IPS-15b (cell line): ENCODE measurements at regions not wholly inside any gene's neighbourhood (a gene's known extent, or its start where the extent isn't known, plus 50 kb on each side); places are given as distances from the start of the nearest gene placed in this dataset.
"Not testable (repeated sequence)": the region's sequence is repeated elsewhere in the genome, so short reads cannot be mapped to it uniquely, and the experiment has no call there.

Experiments
- H3K27me3 ChIP-seq: one replicate; pipeline ENCODE4 v1.6.1; 2013; ENCODE audit warnings: low read length; ENCODE audit not compliant: control insufficient read depth, insufficient read depth
- H3K36me3 ChIP-seq: one replicate; pipeline ENCODE4 v1.6.1; 2013; ENCODE audit warnings: low read length; ENCODE audit not compliant: control insufficient read depth, insufficient read depth
- H3K4me1 ChIP-seq: one replicate; pipeline ENCODE4 v1.6.1; 2013; ENCODE audit warnings: mild to moderate bottlenecking, low read length; ENCODE audit not compliant: control insufficient read depth, insufficient read depth
- H3K4me3 ChIP-seq: one replicate; pipeline ENCODE4 v1.5.1; 2013; ENCODE audit warnings: low read depth, low read length
- H3K9ac ChIP-seq: one replicate; pipeline ENCODE4 v1.6.1; 2013; ENCODE audit warnings: low read depth, mild to moderate bottlenecking, low read length
- H3K9me3 ChIP-seq: one replicate; pipeline ENCODE4 v1.6.1; 2013; ENCODE audit warnings: mild to moderate bottlenecking, low read length; ENCODE audit not compliant: control insufficient read depth, insufficient read depth

DNA sequence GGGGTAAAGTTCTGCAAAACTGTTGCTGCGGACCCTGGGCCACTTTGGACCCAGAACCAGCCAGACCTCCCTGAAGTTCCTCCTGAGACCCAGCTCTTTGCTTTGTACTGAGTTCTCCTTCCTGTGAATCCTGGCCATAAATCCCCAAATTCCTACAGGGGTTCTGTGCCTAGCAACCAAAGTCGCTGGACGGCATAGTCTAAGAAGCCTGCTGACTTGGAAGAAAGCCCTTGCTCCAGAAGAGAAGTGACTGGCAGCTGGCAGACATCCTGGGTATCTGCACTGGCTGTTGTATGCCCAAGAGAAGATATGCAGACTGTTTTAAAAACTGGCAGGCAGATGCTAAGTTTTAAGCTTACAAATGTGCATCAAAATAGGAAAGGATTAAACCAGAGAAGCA is 99.9 kb upstream of the SLC24A4 start:
- no peaks in the 10 kb centered on the region for H3K27me3 ChIP-seq
- H3K4me1 ChIP-seq, result no peaks in the 10 kb centered on the region
- H3K4me3 ChIP-seq, result no peak overlapping the region
- no peak overlapping the region for H3K9ac ChIP-seq
- H3K36me3 ChIP-seq, result no peaks in the 10 kb centered on the region
- H3K9me3 ChIP-seq, result no peaks in the 10 kb centered on the region

DNA sequence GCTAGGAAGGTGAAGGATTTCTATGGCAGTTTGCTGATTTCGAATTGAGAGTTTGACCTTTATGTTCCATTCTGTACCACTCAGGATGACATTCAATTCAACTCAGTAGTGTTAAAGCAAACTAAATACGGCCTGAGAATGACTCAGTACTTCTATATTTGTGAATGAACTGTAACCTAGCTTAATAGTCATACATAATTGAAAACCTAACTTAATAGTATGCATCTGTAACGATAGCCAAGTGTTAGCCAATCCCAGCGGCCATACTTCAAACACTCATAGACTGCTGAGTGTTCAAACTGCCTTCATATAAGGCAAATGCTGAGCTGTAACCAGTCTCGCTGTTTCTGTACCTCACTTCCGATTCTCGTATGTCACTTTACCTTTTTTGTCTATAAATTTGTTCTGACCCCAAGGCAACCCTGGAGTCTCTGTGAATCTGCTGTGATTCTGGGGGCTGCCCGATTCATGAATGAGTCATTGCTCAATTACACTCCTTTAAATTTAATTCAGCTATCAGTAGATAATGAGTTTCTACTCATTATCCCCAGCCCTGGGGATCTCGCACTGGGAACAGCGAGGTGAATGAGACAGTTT is 98.5 kb upstream of the SLC24A4 start:
- Histone ChIP-seq H3K4me3 (no peak overlapping the region), H3K9me3 (no peaks in the 10 kb centered on the region), H3K27me3 (no peaks in the 10 kb centered on the region), H3K9ac (no peak overlapping the region), H3K36me3 (no peaks in the 10 kb centered on the region), H3K4me1 (no peaks in the 10 kb centered on the region)

DNA sequence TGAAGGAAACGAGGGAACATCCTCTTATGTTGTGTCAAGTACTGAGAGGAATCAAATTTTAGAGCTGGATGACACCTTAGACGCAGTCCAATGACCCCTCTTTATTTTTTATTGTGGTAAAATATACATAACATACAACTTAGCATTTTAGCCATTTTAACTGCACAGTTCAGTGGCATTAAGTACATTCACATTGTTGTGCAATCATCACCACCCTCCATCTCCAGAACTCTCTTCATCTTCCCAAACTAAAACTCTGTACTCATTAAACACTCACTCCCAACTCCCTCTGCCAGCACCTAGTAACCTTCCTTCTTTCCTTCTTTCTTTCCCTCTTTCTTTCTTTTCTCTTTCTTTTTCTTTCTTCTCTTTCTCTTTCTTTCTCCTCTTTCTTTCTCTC is 97.2 kb upstream of the SLC24A4 start:
- no peaks in the 10 kb centered on the region for H3K9me3 ChIP-seq
- no peak overlapping the region for H3K4me3 ChIP-seq
- no peaks in the 10 kb centered on the region for H3K4me1 ChIP-seq
- H3K36me3 ChIP-seq, result no peaks in the 10 kb centered on the region
- H3K9ac ChIP-seq, result no peak overlapping the region
- no peaks in the 10 kb centered on the region for H3K27me3 ChIP-seq

DNA sequence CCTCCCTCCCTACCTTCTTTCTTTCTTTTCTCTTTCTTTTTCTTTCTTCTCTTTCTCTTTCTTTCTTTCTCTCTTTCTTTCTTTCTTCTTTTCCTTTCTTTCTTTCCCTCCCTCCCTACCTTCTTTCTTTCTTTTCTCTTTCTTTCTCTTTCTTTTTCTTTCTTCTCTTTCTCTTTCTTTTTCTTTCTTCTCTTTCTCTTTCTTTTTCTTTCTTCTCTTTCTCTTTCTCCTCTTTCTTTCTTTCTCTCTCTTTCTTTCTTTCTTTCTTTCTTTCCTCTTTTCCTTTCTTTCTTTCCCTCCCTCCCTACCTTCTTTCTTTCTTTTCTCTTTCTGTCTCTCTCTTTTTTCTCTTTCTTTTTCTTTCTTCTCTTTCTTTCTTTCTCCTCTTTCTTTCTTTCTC is 96.8 kb upstream of the SLC24A4 start:
- not testable (repeated sequence) for H3K4me3 ChIP-seq, H3K27me3 ChIP-seq, H3K9ac ChIP-seq, H3K9me3 ChIP-seq, H3K4me1 ChIP-seq, H3K36me3 ChIP-seq

DNA sequence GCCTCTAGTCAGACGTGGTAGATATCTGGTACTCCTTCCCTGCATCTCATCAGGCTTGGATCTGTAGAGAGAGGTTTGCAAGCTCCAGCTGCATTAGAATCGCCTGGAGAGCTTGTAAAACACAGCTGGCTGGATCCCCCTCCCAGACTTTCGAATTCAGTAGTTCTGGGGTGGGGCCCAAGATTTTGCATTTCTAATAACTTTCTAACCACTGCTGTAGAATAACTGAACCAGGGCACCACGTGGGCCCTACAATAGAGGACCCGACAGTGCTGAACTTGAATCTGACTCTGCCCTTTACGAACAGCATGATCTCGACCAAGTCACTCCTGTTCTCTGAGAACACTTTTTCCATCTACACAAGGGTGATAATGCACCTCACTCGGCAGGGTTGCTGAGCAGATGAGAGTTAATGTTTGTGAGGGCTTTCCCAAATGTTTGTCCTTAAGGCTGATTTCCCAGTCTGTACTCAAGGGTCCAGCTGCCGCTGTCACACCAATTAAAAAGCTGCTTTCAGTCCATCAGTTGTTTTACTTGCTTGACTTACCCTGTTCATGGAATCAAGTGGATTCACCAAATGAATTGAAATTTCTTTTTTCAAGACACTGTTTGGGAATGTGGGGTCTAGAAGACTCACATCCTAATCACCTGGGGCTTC is 86.6 kb upstream of the SLC24A4 start:
- no peaks in the 10 kb centered on the region for H3K4me1 ChIP-seq
- H3K36me3 ChIP-seq, result no peaks in the 10 kb centered on the region
- no peaks in the 10 kb centered on the region for H3K27me3 ChIP-seq
- peaks cover 3% of the 10 kb centered on the region for H3K9me3 ChIP-seq
- no peak overlapping the region for H3K4me3 ChIP-seq
- H3K9ac ChIP-seq, result no peak overlapping the region

DNA sequence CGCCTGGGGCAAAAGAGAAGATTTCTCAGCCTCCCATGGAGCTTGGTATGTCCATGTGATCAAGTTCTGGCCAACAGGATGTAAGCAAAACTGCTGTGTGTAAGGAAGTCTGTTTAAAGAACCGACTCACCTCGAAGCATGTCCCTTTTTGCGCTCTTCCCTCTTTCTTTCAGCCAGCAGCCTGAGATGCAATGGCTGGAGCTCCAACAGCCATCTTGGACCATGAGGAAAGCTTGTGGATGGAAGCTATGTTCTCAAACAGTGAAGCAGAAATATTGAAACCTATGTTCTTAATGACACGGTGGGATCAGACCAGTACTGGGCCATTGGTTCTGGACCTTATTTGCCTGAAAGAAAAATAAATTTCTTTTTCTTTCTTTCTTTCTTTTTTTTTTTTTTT is 82.3 kb upstream of the SLC24A4 start:
- H3K36me3 ChIP-seq, result peaks cover 3% of the 10 kb centered on the region
- H3K27me3 ChIP-seq, result no peaks in the 10 kb centered on the region
- H3K9me3 ChIP-seq, result peaks cover 12% of the 10 kb centered on the region
- no peak overlapping the region for H3K9ac ChIP-seq
- no peaks in the 10 kb centered on the region for H3K4me1 ChIP-seq
- H3K4me3 ChIP-seq, result no peak overlapping the region

DNA sequence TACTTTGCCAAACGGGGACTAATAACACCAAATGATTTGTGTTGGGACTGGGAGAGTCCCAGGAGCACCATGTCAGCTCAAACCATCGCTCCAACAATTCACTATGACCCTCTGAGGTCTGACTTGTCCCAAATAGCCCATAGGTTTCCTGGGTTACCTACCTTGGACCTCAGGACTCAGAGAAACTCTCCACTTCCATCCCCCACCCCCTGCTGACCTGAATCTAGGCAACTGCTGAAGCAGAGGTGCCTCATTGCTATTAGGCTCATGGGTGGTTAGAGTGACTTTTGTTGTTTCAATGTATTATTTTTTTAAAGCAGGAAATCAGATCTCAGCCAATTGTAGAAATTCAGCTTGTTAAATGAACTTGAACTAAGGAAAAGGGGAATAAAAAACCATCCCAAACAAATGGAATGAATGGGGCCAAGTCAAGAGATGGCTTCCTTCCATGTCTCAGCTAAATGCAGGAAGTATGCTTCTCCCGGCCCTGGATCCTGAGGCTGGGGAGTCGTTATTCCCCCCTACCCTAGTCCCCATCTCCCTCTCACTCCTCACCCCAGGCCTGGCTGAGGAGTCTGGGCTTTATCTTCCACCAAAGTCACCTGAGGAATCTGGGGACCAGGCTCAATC is 80.9 kb upstream of the SLC24A4 start:
- Histone ChIP-seq H3K27me3 (no peaks in the 10 kb centered on the region), H3K4me3 (no peak overlapping the region), H3K4me1 (no peaks in the 10 kb centered on the region), H3K9me3 (peaks cover 12% of the 10 kb centered on the region), H3K36me3 (peaks cover 3% of the 10 kb centered on the region), H3K9ac (no peak overlapping the region)

DNA sequence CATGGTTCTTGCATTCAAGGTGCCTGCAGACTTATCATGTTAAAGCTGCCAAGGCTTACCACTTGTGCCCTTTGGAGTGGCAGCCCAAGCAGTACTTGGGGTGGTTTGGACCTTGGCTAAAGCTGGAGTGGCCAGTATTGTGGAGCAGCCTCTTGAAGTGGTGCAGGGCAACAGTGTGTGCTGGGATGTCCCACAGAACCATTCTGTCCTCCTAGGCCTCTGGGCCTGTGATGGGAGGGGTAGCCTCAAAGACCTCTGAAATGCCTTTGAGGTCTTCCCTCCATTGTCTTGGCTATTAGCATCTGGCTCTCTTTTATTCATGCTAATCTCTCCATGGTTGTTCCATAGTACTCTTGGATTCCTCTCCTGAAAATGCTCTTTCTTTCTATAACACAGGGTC is 78.2 kb upstream of the SLC24A4 start:
- H3K9ac ChIP-seq, result no peak overlapping the region
- H3K4me3 ChIP-seq, result no peak overlapping the region
- H3K4me1 ChIP-seq, result no peaks in the 10 kb centered on the region
- H3K9me3 ChIP-seq, result peaks cover 12% of the 10 kb centered on the region
- H3K36me3 ChIP-seq, result peaks cover 3% of the 10 kb centered on the region
- H3K27me3 ChIP-seq, result no peaks in the 10 kb centered on the region

DNA sequence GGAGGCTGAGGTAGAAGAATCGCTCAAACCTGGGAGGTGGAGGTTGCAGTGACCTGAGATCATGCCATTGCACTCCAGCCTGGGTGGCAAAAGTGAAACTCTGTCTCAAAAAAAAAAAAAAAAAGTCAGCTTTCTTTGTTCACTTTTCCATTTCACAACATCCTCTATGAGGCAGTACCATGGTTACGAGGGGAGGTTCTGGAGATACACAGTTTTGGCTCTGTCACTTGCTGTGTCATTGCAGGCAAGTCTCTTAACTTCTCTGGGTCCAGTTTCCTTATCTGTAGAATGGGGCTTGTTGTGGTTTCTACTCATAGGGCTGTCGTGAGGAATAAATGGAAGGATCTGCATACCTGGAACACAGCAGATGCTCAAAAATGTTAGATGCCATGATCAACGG is 75.6 kb upstream of the SLC24A4 start:
- peaks cover 3% of the 10 kb centered on the region for H3K36me3 ChIP-seq
- H3K9ac ChIP-seq, result no peak overlapping the region
- H3K27me3 ChIP-seq, result no peaks in the 10 kb centered on the region
- no peaks in the 10 kb centered on the region for H3K4me1 ChIP-seq
- H3K4me3 ChIP-seq, result no peak overlapping the region
- peaks cover 9% of the 10 kb centered on the region for H3K9me3 ChIP-seq

DNA sequence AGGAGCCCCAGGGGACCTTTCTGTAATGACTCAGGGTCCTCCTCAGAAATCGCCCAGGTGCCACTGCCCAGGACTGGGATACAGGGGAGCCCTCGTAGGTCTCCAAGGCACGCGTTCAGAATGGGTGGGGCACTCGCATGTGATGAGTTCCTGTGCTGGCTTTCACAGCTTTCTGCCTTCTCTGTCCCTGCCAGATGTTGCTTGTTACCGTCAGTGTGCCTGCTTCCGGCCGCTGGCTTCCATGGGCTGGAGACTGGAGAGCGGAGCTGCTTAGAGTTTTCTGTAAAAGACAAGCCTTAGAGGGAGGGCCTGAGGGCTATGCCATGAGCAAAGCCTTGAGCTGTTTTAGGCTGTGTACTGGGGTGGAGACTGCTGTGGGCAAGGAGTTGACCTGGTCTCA is 75.0 kb upstream of the SLC24A4 start:
- H3K4me3 ChIP-seq, result no peak overlapping the region
- H3K36me3 ChIP-seq, result peaks cover 3% of the 10 kb centered on the region
- no peak overlapping the region for H3K9ac ChIP-seq
- H3K9me3 ChIP-seq, result peaks cover 9% of the 10 kb centered on the region
- H3K27me3 ChIP-seq, result peaks cover under 1% of the 10 kb centered on the region
- H3K4me1 ChIP-seq, result peaks cover 1% of the 10 kb centered on the region

DNA sequence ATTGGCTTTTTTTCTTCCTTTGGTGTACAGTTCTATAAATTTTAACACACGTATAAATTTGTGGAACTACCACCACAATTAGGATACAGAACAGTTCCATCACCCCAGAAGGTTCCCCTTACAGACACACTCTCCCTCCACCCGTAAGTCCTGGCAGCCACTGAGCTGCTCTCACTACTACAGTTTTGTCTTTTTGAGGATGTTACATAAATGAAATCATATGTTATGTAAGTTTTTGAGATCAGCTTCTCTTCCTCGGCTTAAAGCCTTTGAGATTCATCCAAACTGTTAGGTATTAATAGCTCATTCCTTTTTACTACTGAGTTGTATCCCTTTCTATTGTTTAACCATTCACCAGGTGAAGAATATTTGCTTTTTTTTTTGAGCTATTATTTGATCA is 74.3 kb upstream of the SLC24A4 start:
- peaks cover 9% of the 10 kb centered on the region for H3K9me3 ChIP-seq
- peaks cover 4% of the 10 kb centered on the region for H3K27me3 ChIP-seq
- H3K9ac ChIP-seq, result no peak overlapping the region
- H3K4me1 ChIP-seq, result peaks cover 6% of the 10 kb centered on the region
- no peak overlapping the region for H3K4me3 ChIP-seq
- peaks cover 3% of the 10 kb centered on the region for H3K36me3 ChIP-seq

DNA sequence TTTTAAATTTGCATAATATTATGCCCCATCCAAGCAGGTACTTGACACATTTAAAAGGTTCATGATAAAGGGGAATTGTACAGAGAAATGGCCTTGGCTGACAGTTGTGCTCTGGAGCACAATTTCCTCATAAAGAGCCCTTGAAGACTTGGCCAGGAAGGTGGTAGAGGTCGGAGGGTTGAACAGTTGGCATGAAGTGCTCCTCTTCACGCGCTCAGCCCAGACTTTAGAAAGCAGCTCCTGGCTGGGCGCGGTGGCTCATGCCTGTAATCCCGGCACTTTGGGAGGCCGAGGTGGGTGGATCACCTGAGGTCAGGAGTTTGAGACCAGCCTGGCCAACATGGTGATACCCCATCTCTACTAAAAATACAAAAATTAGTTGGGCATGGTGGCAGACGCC is 72.6 kb upstream of the SLC24A4 start:
- not testable (repeated sequence) for H3K9me3 ChIP-seq, H3K4me3 ChIP-seq, H3K4me1 ChIP-seq, H3K36me3 ChIP-seq, H3K9ac ChIP-seq
- H3K27me3 ChIP-seq, result peaks cover 12% of the 10 kb centered on the region
